Stomach (tissue), 8 donors: ENCODE measurements at regions not wholly inside any gene's neighbourhood (a gene's known extent, or its start where the extent isn't known, plus 50 kb on each side); places are given as distances from the start of the nearest gene placed in this dataset.

Experiments used
- DNase-seq, 2 donors: peaks; one replicate each; pipeline versions ENCODE4 v3.0.0 to v3.0.0-alpha.2; 2013 to 2019
- H3K27ac ChIP-seq, 5 donors: fragments of 200-600 bp in 4 of 5; sonication (generic) in 4 of 5; one replicate each; pipeline ENCODE4 v1.5.1; 2013 to 2019; ENCODE audit warnings: mild to moderate bottlenecking in 1 of 5, moderate library complexity in 1 of 5
- H3K27me3 ChIP-seq, 3 donors: fragments of 200-600 bp; sonication (generic); one replicate each; pipeline ENCODE4 v1.5.1; 2017 to 2019; ENCODE audit warnings: mixed run types in 1 of 3
- H3K36me3 ChIP-seq, 4 donors: fragments of 200-600 bp; sonication (generic); 1 replicate in 3 of 4; 2 replicates in 1 of 4; pipeline ENCODE4 v1.5.1; 2016 to 2019
- H3K4me1 ChIP-seq, 4 donors: fragments of 200-600 bp; sonication (generic); one replicate each; pipeline ENCODE4 v1.5.1; 2016 to 2019
- H3K4me3 ChIP-seq, 4 donors: fragments of 200-600 bp; sonication (generic) in 3 of 4; one replicate each; pipeline ENCODE4 v1.5.1; 2016 to 2019; ENCODE audit warnings: mild to moderate bottlenecking in 1 of 4
- H3K9me3 ChIP-seq, 4 donors: fragments of 200-600 bp; sonication (generic); one replicate each; pipeline ENCODE4 v1.5.1; 2016 to 2019
- EP300 ChIP-seq: sonication (generic); formaldehyde crosslinking; IDR thresholded peaks from one replicate; pipeline ENCODE4 v1.6.1; 2017; ENCODE audit warnings: antibody characterized with exemption
- POLR2A ChIP-seq, 4 donors: fragments of 450-650 bp; IDR thresholded peaks; one replicate each; pipeline ENCODE4 v1.6.1; 2016; ENCODE audit warnings: antibody characterized with exemption in 4 of 4, control low read depth in 2 of 4, mild to moderate bottlenecking in 1 of 4, moderate library complexity in 1 of 4
- POLR2AphosphoS5 ChIP-seq, 3 donors: sonication (generic); formaldehyde crosslinking; IDR thresholded peaks; one replicate each; pipeline ENCODE4 v1.6.1; 2016; ENCODE audit warnings: antibody characterized with exemption in 3 of 3
- WGBS, 5 donors: extraction: QIAGEN DNeasy Blood & Tissue Kit in 3 of 5; methylation state at CpG; one replicate each; pipeline versions ENCODE4 v1.1.5 to v1.1.7; 2013 to 2018; 5-methylcytosine and 5-hydroxymethylcytosine counted together
- intact Hi-C: fragments of 100-400 bp; cut with DNase I; formaldehyde crosslinking; loops from one replicate; pipeline ENCODE4 v1.15.1; 2023; ENCODE audit warnings: low total_unique reads
- TF ChIP-seq, protein P1 (sequence below), 7 experiments: fragments of 450-650 bp in 4 of 7; fragments of 200-600 bp in 3 of 7; sonication (generic) in 3 of 7; IDR thresholded peaks; one replicate each; pipeline ENCODE4 v1.5.1; 2016 to 2019; ENCODE audit warnings: antibody characterized with exemption in 7 of 7, control low read depth in 2 of 7, mild to moderate bottlenecking in 1 of 7
- donor health status: healthy with polysubstance abuse.
- donor health status: Bipolar disorder and iron deficiency.
- donor health status: healthy.

- intact Hi-C loops, result no loop called here
- TF ChIP-seq, protein P1, sequence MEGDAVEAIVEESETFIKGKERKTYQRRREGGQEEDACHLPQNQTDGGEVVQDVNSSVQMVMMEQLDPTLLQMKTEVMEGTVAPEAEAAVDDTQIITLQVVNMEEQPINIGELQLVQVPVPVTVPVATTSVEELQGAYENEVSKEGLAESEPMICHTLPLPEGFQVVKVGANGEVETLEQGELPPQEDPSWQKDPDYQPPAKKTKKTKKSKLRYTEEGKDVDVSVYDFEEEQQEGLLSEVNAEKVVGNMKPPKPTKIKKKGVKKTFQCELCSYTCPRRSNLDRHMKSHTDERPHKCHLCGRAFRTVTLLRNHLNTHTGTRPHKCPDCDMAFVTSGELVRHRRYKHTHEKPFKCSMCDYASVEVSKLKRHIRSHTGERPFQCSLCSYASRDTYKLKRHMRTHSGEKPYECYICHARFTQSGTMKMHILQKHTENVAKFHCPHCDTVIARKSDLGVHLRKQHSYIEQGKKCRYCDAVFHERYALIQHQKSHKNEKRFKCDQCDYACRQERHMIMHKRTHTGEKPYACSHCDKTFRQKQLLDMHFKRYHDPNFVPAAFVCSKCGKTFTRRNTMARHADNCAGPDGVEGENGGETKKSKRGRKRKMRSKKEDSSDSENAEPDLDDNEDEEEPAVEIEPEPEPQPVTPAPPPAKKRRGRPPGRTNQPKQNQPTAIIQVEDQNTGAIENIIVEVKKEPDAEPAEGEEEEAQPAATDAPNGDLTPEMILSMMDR (IDR thresholded peaks at IDR 0.05), result no peak
- TF ChIP-seq POLR2AphosphoS5 (IDR thresholded peaks at IDR 0.05), result no peak
- H3K4me3 ChIP-seq, result no peak overlapping the region
- no peaks in the 10 kb centered on the region for H3K27me3 ChIP-seq
- H3K9me3 ChIP-seq, result no peaks in the 10 kb centered on the region
- peak in 1 of 2 donors; percentile 62 for DNase-seq
- WGBS, 5 donors, result 55 to 67% (median 64%) methylated on average over 2 of the region's 2 CpGs
- peaks cover 0 to 21% (median 3%) of the 10 kb centered on the region in 4 donors for H3K4me1 ChIP-seq
- H3K36me3 ChIP-seq, result no peaks in the 10 kb centered on the region
- H3K27ac ChIP-seq, result no peak overlapping the region
These were observed 130.5 kb upstream of the MAN1A1 start for GRCh38 chr6:119479860-119480655.

DNA sequence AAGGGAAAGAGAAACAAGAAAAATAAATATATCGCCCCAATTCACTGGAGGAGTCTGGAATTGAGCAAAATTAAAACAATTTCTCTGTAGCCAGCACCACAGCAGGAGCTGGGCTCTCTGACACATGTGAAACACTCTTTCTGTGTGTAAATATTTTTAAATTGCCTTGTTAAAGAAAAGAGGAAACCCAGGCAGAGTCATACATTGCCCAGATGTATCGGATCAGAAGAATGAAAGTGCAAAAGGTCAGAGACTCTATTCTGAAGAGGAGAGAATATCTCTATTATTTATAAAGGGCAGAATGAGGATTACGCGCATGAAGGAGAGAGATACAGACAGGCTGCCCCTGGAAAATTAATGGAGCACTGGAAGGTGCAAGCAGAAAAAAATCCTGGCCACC, 127.0 kb upstream of the MAN1A1 start:
- no peak overlapping the region for H3K4me3 ChIP-seq
- TF ChIP-seq, protein P1 (IDR thresholded peaks at IDR 0.05), result no peak
- TF ChIP-seq POLR2A (IDR thresholded peaks at IDR 0.05) (no peak), EP300 (no peak)
- peak overlapping the region in 2 of 5 donors; percentile 23 to 31 for H3K27ac ChIP-seq
- WGBS, 5 donors, result 54 to 81% (median 67%) methylated on average over 4 of the region's 4 CpGs
- DNase-seq, result no peak
- intact Hi-C loops, result no loop called here
- H3K27me3 ChIP-seq, result no peaks in the 10 kb centered on the region
- H3K36me3 ChIP-seq, result no peaks in the 10 kb centered on the region
- peaks cover 0 to 5% (median 0%) of the 10 kb centered on the region in 4 donors for H3K9me3 ChIP-seq
- peaks cover 0 to 21% (median 3%) of the 10 kb centered on the region in 4 donors for H3K4me1 ChIP-seq

DNA sequence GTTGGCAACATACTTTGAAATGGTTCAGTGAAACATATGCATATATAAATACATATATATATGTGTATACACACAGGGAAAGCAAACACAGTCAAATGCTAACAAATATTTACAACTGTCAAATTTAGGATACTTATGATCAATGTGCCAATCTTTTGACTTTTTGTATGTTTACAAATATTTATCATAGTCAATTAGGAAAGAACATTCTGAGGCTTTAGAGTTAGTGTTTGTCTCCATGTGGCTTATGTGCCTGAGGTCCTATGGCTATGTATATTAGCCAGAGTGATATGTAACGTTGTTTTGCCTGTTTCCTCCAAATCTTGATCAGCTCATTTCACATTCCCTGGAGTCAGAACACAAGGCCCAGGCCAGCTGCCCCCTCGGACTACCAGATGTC, 126.5 kb upstream of the MAN1A1 start:
- Histone ChIP-seq H3K9me3 (peaks cover 0 to 5% (median 0%) of the 10 kb centered on the region in 4 donors), H3K27ac (peak overlapping the region in 2 of 5 donors; percentile 23 to 31), H3K36me3 (no peaks in the 10 kb centered on the region), H3K4me1 (peaks cover 0 to 21% (median 3%) of the 10 kb centered on the region in 4 donors), H3K4me3 (no peak overlapping the region), H3K27me3 (no peaks in the 10 kb centered on the region)
- WGBS, 5 donors, result 37 to 58% (median 42%) methylated on average over 2 of the region's 2 CpGs
- DNase-seq, result no peak
- intact Hi-C loops, result no loop called here
- TF ChIP-seq POLR2AphosphoS5 (IDR thresholded peaks at IDR 0.05) (no peak), EP300 (no peak), POLR2A (IDR thresholded peaks at IDR 0.05) (no peak)
- TF ChIP-seq, protein P1 (IDR thresholded peaks at IDR 0.05), result no peak

DNA sequence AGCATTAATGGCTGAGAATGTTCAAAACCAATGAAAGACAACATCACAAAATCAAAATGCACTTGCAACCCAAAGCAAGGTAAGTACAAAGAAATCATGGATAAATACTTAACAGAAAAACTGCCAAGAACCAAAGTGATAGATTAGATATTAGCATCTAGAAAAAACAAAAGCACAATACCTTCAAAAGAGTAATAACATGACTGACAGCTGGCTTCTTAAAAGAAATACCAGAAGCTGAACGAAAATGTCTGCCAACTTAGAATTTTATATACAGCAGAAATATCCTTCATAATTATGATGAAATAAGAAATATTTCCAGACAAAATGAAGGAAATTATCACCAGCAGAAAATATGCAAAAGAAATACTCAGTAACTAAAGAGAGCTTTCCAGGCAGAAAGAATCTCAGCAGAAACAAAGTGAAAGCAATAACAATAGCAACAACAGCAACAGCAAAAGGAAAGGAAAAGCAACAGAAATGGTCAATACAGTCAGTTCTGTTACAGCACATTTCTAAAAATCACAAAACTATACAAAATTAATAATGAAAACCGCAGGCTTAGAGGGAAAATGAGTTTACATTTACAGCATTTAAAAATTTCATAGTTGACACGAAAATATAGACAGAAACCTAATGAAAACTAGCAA, 121.5 kb upstream of the MAN1A1 start:
- Histone ChIP-seq H3K4me3 (no peak overlapping the region), H3K4me1 (peaks cover 0 to 18% (median 11%) of the 10 kb centered on the region in 4 donors), H3K27me3 (no peaks in the 10 kb centered on the region), H3K36me3 (no peaks in the 10 kb centered on the region), H3K9me3 (peaks cover 0 to 5% (median 0%) of the 10 kb centered on the region in 4 donors), H3K27ac (no peak overlapping the region)
- 30 to 81% (median 44%) methylated on average over 2 to 3 of the region's 3 CpGs for WGBS, 5 donors
- DNase-seq, result no peak
- intact Hi-C loops, result no loop called here
- TF ChIP-seq POLR2AphosphoS5 (IDR thresholded peaks at IDR 0.05) (no peak), POLR2A (IDR thresholded peaks at IDR 0.05) (no peak), EP300 (no peak)
- TF ChIP-seq, protein P1 (IDR thresholded peaks at IDR 0.05), result no peak
